GM18909 (cell line): ENCODE measurements at regions not wholly inside any gene's neighbourhood (a gene's known extent, or its start where the extent isn't known, plus 50 kb on each side); places are given as distances from the start of the nearest gene placed in this dataset.

Experiments used
- ATAC-seq: cut with Tn5 transposase; IDR thresholded peaks from one replicate; pipeline ENCODE4 v1.9.1; 2021; ENCODE audit warnings: mild to moderate bottlenecking; ENCODE audit not compliant: unreplicated experiment, poor library complexity

DNA sequence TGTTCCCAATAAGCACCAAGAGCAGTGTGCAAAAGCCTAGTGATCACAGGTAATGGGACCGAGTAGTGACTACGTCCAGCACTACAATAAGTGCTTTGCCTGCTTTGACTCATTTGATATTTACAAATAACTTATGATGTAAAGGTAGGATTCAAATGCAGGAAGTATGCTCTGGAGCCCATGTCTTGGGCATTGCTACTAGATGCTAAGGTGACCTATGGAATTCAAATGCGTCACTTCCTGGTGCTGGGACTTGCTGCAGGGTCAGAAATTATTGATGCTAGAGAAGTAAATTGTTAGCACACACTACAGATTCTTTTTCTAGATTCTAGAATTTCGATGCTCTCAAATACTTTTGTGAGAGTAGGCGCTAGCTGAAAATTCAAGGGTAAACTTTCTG, 101.2 kb upstream of the TSC22D2 start:
- ATAC-seq = no peak

DNA sequence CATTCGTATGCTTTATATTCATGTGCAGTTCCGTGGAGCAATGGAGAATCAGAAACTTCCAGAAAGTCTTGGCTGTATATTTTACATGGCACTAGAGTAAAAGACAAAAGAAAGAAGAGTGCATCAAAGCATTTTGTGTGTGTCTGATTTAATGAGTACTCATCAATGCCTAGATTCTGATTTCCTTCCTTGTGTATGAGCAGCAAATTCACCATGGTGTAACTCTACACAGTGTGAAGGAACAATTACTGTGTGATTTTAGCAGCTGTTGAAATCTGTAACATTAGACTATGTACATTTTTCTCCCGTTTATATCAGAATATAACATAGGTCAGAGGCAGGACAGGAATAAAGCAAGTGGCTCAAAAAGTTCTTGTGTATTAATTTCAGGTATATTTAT, 102.0 kb upstream of the TSC22D2 start:
- ATAC-seq = no peak

DNA sequence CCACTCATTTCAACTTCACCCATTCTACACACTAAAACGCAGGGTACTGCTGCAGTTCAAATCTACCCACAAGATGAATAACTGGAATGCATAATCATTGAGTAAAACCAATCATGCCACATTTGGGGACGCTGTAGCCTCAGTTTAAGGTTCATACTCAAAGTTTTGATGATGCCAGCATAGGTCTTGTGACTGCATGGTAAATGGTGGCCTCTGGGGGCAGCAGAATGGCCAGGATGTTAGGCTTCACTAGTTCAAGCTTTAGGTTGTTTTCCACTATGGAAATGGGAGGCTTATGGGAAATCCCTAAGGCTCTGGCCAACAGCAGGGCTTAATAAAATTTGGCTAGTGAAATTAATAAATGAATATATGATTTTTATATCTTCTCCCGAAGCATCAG, 104.3 kb upstream of the TSC22D2 start:
- peak; percentile 79 for ATAC-seq

GRCh38 chr3:150302246-150302645, 105.9 kb upstream of the TSC22D2 start:
- ATAC-seq = no peak

GRCh38 chr3:150300852-150301517, 107.1 kb upstream of the TSC22D2 start:
- ATAC-seq = no peak

DNA sequence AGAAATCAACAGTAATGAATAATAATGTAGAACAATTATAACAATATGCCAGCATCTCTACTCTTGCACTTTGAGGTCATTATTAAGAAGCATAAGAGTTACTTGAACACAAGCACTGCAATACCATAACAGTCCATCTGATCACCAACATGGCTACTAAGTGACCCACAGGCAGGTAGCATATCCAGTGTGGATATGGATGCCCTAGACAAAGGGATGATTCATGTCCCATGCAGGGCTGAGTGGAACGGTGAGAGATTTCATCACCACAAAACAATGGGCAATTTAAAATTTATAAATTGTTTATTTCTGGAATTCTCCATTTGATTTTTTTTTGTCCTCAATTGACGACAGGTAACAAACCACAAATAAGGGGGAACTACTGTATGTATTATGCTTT, 107.7 kb upstream of the TSC22D2 start:
- ATAC-seq = no peak

DNA sequence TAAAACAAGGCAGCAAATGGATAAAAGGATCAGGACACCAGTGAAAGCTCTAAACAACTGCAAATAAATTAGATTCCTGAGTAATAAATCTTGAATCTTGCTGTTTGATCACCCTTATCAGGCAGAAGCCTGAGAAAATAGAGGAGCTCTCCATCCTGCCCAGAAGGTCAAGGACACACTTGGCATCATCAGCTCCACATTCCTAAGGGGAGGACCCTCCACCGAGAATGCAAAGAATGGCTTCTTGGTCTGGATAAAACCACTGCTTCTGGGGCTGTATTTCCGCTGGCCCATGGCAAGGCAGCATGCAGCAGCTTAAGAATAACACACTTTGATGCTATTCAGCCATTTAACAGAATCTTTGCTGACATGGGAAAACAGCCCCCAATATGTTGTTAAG, 108.9 kb upstream of the TSC22D2 start:
- ATAC-seq = no peak

- ATAC-seq = no peak
These were observed 111.1 kb upstream of the TSC22D2 start for GRCh38 chr3:150296966-150297365.

DNA sequence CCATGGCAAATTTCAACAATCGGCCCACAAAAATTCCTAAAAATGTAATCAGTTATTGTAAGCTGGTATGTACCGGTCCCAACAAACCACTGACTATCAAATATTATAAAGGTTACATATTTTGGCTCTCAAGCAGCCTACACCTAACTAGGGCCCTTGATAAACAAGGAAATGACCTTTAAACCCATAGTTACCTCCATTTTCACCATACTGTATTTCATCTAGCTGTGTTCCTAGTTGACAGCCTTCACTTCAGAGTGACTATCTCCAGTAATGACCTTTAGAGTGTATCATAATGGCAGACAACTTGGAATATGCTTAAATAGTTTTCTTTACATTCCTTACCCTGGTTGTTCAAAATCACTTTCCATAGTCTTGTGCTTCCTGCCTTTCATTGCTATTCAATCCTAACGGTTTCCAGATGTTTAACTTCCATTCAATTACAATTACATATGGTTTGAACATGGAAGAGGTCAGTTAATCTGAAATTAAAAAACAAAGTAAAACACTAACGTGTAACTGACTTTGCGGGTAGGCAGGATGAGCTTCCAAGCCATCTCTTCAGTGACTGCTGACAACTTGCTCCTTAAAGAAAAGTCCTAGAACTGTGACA, 111.9 kb upstream of the TSC22D2 start:
- no peak for ATAC-seq

DNA sequence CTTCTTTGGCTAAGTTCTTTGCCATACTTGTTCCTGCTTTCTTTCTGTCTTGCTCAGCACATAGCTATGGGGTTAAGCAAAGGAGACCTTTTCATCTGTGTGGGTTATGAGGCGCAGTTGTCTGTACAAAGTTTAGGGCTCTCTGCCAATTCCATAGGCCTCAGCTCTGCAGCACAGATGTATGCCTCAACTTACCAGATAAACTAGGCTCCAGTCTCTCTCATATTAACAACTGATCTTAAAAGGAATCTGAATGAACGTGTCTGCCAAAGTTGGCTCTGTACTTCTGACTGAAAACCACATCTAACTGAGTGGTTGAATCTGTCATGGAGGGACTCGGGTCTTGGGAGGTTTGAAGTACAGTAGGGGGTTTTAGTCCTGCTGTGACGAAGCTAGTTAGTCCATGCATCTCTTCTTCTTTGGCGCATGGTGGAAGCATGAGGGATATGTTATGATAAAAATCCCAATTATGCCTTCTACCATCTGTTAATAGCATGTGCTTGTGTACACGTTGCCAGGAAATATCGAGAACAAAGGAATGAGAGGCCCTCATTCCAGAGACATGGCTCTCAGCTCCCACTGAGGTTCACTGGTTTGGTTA, 114.6 kb upstream of the TSC22D2 start:
- no peak for ATAC-seq

DNA sequence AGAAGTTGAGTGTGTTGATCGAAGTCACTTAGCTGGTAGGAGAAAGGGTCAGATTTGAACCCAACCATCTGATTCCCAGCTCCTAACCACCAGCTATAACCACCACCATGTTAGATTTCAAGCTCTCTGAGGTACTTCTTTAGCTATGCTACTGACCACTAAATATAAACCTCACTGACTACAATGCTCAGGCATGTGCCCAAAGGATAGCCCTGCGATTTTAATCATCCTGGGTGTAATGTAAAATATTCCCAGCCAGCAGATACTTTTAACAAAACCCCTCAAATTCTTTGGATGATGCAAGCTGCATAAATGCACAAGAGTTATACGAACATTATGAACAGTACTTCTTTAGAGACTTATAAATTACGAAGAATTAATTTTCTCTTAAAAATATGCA, 115.2 kb upstream of the TSC22D2 start:
- no peak for ATAC-seq

DNA sequence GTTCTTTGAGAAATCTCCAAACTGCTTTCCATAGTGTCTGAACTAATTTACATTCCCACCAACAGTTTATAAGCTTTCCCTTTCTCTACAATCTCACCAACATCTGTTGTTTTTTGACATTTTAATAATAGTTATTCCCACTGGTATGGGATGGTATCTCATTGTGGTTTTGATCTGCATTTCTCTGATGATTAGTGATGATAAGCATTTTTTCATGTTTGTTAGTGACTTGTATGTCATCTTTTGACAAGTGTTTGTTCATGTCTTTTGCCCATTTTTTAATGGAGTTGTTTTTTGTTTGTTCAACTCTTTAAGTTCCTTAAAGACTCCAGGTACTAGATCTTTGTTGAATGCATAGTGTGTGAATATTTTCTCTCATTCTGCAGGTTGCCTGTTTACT, 116.6 kb upstream of the TSC22D2 start:
- ATAC-seq = no peak

DNA sequence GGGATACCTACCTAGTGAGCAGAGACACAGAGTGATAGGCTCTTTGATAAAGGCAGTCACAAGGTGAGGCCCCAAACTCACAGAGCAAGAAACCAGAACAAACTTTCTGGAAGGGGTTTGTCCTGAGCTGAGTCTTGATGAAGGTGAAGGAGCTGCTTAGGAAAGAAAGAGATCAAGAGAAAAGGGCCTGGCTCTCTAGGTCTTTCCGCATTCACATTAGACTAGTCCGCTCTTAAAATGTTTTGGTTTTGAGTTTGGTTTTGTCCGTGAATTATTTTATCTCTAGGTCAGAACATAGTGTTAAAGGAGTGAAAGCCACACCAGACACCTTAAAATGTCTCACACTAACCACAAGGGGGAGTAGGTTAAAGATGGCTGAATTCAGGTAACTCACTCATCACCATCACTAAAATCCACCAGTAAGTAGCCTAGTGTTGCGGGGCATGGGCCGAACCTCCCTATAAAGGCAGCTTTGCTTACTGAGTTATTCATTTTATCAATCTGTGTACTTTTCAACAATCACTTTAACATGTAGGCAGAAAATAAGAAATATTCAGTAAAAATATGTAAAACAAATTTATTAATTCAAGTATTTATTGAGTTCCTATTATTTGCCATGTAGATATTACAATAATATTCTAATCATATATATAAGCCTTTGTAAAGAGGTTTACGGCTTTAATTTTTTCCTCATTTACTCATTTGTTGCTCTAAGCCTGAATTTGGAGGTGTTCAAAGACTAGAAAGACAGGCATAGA, 121.5 kb upstream of the TSC22D2 start:
- peak; percentile 70 for ATAC-seq

GRCh38 chr3:150285601-150286000, 122.5 kb upstream of the TSC22D2 start:
- no peak for ATAC-seq

- no peak for ATAC-seq
These were observed 129.2 kb upstream of the TSC22D2 start for GRCh38 chr3:150278843-150279381.

DNA sequence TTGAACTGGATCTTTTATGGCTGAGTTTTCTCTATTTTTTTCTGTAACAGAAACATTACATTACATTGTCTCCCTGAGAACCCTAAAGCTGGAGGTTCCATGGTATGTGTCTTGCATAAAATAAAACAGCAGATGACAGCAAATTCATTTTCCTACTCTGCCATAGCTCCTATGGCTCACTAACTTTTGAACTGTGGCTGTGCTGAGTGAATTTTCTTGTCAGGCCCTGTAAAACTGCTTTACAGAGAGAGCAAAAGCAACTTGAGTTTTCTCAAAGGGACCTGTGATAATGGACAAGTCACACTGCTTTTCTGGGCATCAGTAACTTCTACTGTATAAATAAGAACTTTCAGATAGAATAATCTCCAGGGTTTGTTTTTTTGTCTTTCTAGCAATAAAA, 129.9 kb upstream of the TSC22D2 start:
- no peak for ATAC-seq

GRCh38 chr3:150277444-150277843, 130.7 kb upstream of the TSC22D2 start:
- ATAC-seq = no peak

DNA sequence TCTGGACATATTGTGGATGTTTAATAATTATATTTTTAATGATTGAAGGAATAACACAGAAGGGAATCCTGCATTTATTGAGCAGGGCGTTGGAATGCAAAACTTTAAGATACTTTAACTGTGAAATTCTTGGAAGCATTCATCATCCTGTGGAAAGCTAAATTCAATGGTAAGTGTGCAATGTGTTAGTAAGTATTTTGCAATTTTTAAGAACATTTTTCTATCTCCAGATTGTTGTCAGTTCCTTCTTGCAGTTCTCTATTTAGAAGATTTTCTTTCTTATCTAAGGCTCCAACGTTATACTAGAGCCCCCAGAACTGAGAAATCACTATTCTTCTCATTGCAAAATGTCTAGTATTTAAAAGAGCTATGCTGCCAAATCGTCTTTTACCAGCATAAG, 132.2 kb upstream of the TSC22D2 start:
- no peak for ATAC-seq

DNA sequence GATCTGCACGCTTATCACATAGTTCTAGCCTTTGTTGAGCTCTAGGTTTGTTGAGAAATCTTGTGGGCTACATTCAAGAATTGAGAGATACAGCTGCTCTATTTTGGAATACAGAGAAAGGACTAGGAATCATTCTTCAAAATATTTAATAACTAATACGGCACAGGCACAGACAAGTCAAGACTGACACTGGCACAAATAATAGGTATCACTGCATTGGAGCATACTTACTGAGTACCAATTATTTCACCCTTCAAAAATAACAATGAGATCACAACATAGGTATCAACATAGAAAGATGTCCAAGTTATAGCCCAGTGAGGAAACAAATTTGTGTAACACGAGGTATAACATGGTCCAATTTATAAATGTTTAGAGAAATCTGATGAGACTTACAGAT, 133.7 kb upstream of the TSC22D2 start:
- ATAC-seq = no peak

GRCh38 chr3:150273396-150273795, 134.7 kb upstream of the TSC22D2 start:
- ATAC-seq = no peak

DNA sequence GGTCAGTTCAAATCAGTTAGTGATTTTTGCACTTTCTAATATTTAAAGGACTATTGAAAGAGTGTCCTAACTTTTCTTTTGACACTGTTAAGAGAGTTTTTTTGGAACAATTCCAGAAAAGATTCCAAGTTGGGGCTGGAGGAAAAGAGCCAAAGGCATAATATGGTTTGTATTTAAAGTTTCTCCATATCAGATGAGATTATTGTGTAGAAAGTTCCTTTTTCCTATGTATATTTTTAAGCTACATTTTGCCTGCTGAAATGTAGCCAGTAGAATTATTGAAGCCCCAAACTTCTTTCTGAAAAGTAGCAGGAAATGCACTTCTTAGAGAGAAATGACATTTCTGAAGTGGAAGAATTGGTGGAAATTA, 136.5 kb upstream of the TSC22D2 start:
- no peak for ATAC-seq
